Activated CD4-positive, alpha-beta memory T cell treated with anti-CD3 and anti-CD28 coated beads for 36 hours (primary cell): ENCODE measurements at regions not wholly inside any gene's neighbourhood (a gene's known extent, or its start where the extent isn't known, plus 50 kb on each side); places are given as distances from the start of the nearest gene placed in this dataset.
"Not testable (repeated sequence)": the region's sequence is repeated elsewhere in the genome, so short reads cannot be mapped to it uniquely, and the experiment has no call there.

ENCODE experiments used
- CTCF ChIA-PET: fragments of 350-600 bp; sonication (Branson Sonifier 250); formaldehyde crosslinking; loops from one replicate; lab custom pipeline; 2021; ENCODE audit warnings: antibody characterized with exemption, inconsistent platforms; lab: Charles Lee
- POLR2A ChIA-PET: fragments of 350-600 bp; sonication (Branson Sonifier 250); formaldehyde crosslinking; loops from one replicate; lab custom pipeline; 2021; ENCODE audit warnings: antibody characterized with exemption; lab: Charles Lee
- DNase-seq: peaks from one replicate; pipeline ENCODE4 v3.0.0-alpha.2; 2020
- H3K27ac Mint-ChIP-seq: one replicate; pipeline ENCODE4 v1.8.0; 2021; ENCODE audit warnings: mixed read lengths
- H3K27me3 Mint-ChIP-seq: one replicate; pipeline ENCODE4 v1.8.0; 2021; ENCODE audit warnings: mixed read lengths
- H3K36me3 Mint-ChIP-seq: one replicate; pipeline ENCODE4 v1.8.0; 2021; ENCODE audit warnings: mixed read lengths
- H3K4me1 Mint-ChIP-seq: one replicate; pipeline ENCODE4 v1.8.0; 2021; ENCODE audit warnings: low read depth, mixed read lengths
- H3K4me3 Mint-ChIP-seq: one replicate; pipeline ENCODE4 v1.8.0; 2021; ENCODE audit warnings: mild to moderate bottlenecking, mixed read lengths
- H3K9me3 Mint-ChIP-seq: one replicate; pipeline ENCODE4 v1.8.0; 2021; ENCODE audit warnings: mixed read lengths
- intact Hi-C: fragments of 100-400 bp; cut with micrococcal nuclease; formaldehyde crosslinking; loops from one replicate; pipeline ENCODE4 v1.15.1; 2023

DNA sequence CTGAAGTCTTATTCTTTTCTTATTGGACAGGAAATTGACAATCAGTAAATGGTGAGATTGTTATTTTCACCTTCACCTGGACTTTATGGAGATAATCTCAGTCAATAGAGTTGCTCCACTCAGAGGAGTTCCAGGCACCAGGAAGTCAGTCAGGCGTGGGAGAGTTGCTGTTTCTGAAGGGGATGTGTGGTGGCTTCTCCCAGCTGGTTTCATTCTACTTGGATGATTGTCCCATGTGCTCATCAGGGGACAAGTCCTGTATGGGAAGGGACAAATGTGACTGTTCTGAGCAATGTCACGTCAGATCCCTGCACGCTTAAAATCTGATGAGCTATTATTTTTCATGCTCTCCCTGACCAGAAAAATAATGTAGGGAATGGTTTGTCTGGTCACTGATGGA, 222.5 kb upstream of the PITRM1 start:
- H3K27ac Mint-ChIP-seq, result no peak overlapping the region
- no peak overlapping the region for H3K4me3 Mint-ChIP-seq
- intact Hi-C loops, result no loop called here
- H3K36me3 Mint-ChIP-seq, result no peaks in the 10 kb centered on the region
- no peak for DNase-seq
- peaks cover 6% of the 10 kb centered on the region for H3K27me3 Mint-ChIP-seq
- peaks cover 2% of the 10 kb centered on the region for H3K4me1 Mint-ChIP-seq
- H3K9me3 Mint-ChIP-seq, result peaks cover 5% of the 10 kb centered on the region
- ChIA-PET CTCF (no interaction called here), POLR2A (interaction anchor here (1.2 kb wide), 1 partner anchor 380 kb away, joined by 5 read pairs; no protein-coding TSS in a partner anchor)

DNA sequence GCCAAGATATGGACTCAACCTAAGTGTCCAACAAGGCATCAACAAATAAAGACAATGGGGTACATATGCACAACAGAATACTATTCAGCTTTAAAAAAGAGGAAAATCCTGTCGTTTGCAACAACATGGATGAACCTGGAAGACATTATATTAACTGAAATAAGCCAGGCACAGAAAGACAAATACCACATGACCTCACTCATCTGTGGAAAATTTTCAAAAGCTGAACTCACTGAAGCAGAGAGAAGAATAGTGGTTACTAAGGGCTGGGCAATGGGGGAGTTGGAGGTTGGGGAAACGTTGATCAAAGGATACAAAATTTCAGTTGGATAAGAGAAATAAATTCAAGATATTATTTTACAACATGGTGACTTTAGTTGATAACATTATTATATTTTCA, 221.4 kb upstream of the PITRM1 start:
- intact Hi-C loops, result no loop called here
- no peak overlapping the region for H3K4me3 Mint-ChIP-seq
- CTCF ChIA-PET, result no interaction called here
- POLR2A ChIA-PET, result interaction anchor here (1.2 kb wide), 1 partner anchor 381 kb away, joined by 5 read pairs; no protein-coding TSS in a partner anchor
- DNase-seq, result no peak
- peaks cover 2% of the 10 kb centered on the region for H3K4me1 Mint-ChIP-seq
- H3K27me3 Mint-ChIP-seq, result peaks cover 6% of the 10 kb centered on the region
- peaks cover 5% of the 10 kb centered on the region for H3K9me3 Mint-ChIP-seq
- no peaks in the 10 kb centered on the region for H3K36me3 Mint-ChIP-seq
- no peak overlapping the region for H3K27ac Mint-ChIP-seq

DNA sequence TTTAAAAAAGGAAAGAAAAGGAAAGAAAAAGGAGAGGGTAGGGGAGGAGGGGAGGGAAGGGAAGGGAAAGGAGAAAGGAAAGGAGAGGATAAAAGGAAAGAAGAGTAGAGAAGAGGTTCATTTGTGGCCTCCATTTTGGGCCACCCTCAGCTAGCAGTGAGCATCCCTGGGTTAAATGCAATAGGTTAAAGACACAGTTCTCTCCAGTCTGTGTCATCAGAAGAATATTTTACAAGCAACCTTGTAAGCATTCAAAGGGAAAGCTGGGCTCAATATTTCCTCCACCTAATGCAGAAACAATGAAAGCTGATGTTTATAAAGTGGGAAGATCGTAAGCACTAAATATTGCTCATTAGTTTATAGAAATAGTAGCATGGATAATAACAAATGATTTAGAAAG, 219.1 kb upstream of the PITRM1 start:
- POLR2A ChIA-PET, result no interaction called here
- no peak for DNase-seq
- intact Hi-C loops, result no loop called here
- Mint-ChIP-seq H3K4me1 (no peaks in the 10 kb centered on the region), H3K4me3 (no peak overlapping the region), H3K9me3 (peaks cover 5% of the 10 kb centered on the region), H3K36me3 (no peaks in the 10 kb centered on the region), H3K27me3 (peaks cover 1% of the 10 kb centered on the region), H3K27ac (no peak overlapping the region)
- CTCF ChIA-PET, result no interaction called here

- peaks cover 10% of the 10 kb centered on the region for H3K9me3 Mint-ChIP-seq
- H3K27ac Mint-ChIP-seq, result no peak overlapping the region
- DNase-seq, result no peak
- intact Hi-C loops, result no loop called here
- H3K27me3 Mint-ChIP-seq, result peaks cover 1% of the 10 kb centered on the region
- POLR2A ChIA-PET, result interaction anchor here (0.6 kb wide), 1 partner anchor 973 kb away, joined by 3 read pairs; no protein-coding TSS in a partner anchor
- peaks cover 3% of the 10 kb centered on the region for H3K36me3 Mint-ChIP-seq
- H3K4me1 Mint-ChIP-seq, result no peaks in the 10 kb centered on the region
- CTCF ChIA-PET, result no interaction called here
- H3K4me3 Mint-ChIP-seq, result no peak overlapping the region
Measured at GRCh38 chr10:3389130-3389529, 216.5 kb upstream of the PITRM1 start.

GRCh38 chr10:3385487-3385886, 212.9 kb upstream of the PITRM1 start:
- no peak for DNase-seq
- Mint-ChIP-seq H3K4me3 (no peak overlapping the region), H3K27me3 (peaks cover 1% of the 10 kb centered on the region), H3K27ac (no peak overlapping the region), H3K9me3 (peaks cover 10% of the 10 kb centered on the region), H3K36me3 (peaks cover 3% of the 10 kb centered on the region), H3K4me1 (no peaks in the 10 kb centered on the region)
- intact Hi-C loops, result no loop called here
- ChIA-PET POLR2A (no interaction called here), CTCF (no interaction called here)

DNA sequence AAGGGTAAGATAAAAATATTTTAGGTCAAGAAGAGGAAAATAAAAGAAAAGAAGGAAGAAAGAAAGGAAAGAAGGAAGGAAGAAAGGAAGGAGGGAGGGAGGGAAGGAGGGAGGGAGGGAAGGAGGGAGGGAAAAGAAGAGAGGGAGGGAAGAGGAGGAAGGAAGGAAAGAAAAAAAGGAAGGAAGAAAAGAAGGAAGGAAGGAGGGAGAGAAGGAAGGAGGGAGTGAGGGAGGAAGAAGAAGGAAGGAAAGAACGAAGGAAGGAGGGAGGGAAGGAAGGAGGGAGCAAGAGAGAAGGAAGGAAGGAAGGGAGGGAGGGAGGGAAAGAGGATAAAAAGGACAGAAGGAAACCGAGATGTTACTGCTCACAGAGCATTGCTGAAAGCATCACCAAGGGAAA, 209.5 kb upstream of the PITRM1 start:
- ChIA-PET CTCF (no interaction called here), POLR2A (no interaction called here)
- Mint-ChIP-seq H3K4me3 (no peak overlapping the region), H3K36me3 (peaks cover 3% of the 10 kb centered on the region), H3K9me3 (peaks cover 13% of the 10 kb centered on the region), H3K4me1 (no peaks in the 10 kb centered on the region), H3K27ac (no peak overlapping the region), H3K27me3 (no peaks in the 10 kb centered on the region)
- intact Hi-C loops, result no loop called here
- DNase-seq, result no peak

GRCh38 chr10:3380406-3381050, 207.9 kb upstream of the PITRM1 start:
- DNase-seq, result no peak
- H3K4me1 Mint-ChIP-seq, result no peaks in the 10 kb centered on the region
- no peaks in the 10 kb centered on the region for H3K27me3 Mint-ChIP-seq
- ChIA-PET POLR2A (no interaction called here), CTCF (no interaction called here)
- intact Hi-C loops, result no loop called here
- no peak overlapping the region for H3K27ac Mint-ChIP-seq
- H3K9me3 Mint-ChIP-seq, result peaks cover 11% of the 10 kb centered on the region
- H3K4me3 Mint-ChIP-seq, result no peak overlapping the region
- peaks cover 3% of the 10 kb centered on the region for H3K36me3 Mint-ChIP-seq

DNA sequence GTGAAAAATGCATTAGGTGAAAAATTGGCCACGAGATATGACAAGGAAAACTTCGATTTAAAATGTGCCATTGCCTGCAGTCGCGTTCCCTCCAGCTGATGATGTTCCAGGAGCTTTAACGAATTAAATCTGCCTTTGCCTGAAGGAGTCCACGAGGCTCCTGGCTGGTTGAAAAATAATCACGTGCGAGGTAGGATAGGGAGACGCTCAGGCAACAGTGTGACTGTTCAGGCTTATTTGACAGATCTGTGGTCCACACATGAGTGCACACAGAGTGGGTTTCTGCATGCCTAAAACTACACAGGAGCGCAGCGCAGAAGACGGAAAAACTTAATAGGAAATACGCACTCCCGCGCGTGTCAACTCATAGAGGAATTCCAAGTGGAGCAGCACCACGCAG, 204.0 kb upstream of the PITRM1 start:
- ChIA-PET CTCF (no interaction called here), POLR2A (no interaction called here)
- Mint-ChIP-seq H3K9me3 (peaks cover 3% of the 10 kb centered on the region), H3K36me3 (no peaks in the 10 kb centered on the region), H3K4me3 (no peak overlapping the region), H3K27me3 (no peaks in the 10 kb centered on the region), H3K4me1 (no peaks in the 10 kb centered on the region), H3K27ac (no peak overlapping the region)
- DNase-seq, result no peak
- intact Hi-C loops, result no loop called here

DNA sequence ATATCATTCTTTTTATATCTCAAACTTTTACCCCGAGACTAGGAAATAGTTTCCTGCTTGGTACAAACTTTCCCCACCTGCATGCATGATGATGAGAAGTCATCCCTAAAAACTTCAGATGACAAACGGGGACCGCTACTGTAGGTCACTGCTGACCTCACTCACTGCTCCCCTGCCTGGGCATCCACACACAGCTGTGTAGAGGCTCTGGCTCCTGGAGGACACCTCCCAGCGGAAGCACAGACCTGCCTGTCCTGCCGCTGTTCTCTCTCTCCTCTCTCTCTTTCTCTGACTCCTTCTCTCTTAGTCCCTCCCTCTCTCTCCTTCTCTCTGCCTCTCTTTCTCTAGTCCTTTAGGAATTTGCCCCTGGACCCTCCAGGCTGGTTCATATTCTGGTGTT, 202.9 kb upstream of the PITRM1 start:
- peaks cover 3% of the 10 kb centered on the region for H3K9me3 Mint-ChIP-seq
- no peaks in the 10 kb centered on the region for H3K27me3 Mint-ChIP-seq
- POLR2A ChIA-PET, result no interaction called here
- CTCF ChIA-PET, result no interaction called here
- H3K27ac Mint-ChIP-seq, result no peak overlapping the region
- no peak overlapping the region for H3K4me3 Mint-ChIP-seq
- no peaks in the 10 kb centered on the region for H3K4me1 Mint-ChIP-seq
- intact Hi-C loops, result no loop called here
- no peaks in the 10 kb centered on the region for H3K36me3 Mint-ChIP-seq
- DNase-seq, result no peak

- H3K36me3 Mint-ChIP-seq, result no peaks in the 10 kb centered on the region
- CTCF ChIA-PET, result no interaction called here
Measured at GRCh38 chr10:3374914-3375313, 202.3 kb upstream of the PITRM1 start.

DNA sequence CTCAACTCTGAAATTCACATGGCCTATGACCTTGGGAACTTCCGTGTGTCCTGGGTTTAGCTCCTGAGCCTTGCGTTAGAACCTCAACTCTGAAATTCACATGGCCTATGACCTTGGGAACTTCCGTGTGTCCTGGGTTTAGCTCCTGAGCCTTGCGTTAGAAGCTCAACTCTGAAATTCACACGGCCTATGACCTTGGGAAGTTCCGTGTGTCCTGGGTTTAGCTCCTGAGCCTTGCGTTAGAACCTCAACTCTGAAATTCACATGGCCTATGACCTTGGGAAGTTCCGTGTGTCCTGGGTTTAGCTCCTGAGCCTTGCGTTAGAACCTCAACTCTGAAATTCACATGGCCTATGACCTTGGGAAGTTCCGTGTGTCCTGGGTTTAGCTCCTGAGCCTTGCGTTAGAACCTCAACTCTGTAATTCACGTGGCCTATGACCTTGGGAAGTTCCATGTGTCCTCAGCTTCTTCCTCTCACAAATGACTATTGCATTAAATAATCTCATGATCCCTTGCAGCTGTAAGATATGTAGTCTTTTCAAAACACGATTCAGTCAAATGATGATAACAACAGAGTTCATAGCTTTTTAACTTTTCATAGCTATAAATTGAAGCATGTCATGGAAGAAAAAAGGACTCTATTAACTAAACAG, 200.9 kb upstream of the PITRM1 start:
- POLR2A ChIA-PET, H3K27me3 Mint-ChIP-seq, H3K4me3 Mint-ChIP-seq, CTCF ChIA-PET, H3K27ac Mint-ChIP-seq, H3K9me3 Mint-ChIP-seq, H3K36me3 Mint-ChIP-seq, intact Hi-C loops, H3K4me1 Mint-ChIP-seq, DNase-seq: not testable (repeated sequence)

More at GRCh38 chr10:3374914-3375313, 202.3 kb upstream of the PITRM1 start:
- POLR2A ChIA-PET, result no interaction called here
- Mint-ChIP-seq H3K27me3 (no peaks in the 10 kb centered on the region), H3K4me3 (no peak overlapping the region), H3K27ac (no peak overlapping the region), H3K9me3 (peaks cover 3% of the 10 kb centered on the region), H3K4me1 (no peaks in the 10 kb centered on the region)
- DNase-seq, result no peak
- intact Hi-C loops, result no loop called here

DNA sequence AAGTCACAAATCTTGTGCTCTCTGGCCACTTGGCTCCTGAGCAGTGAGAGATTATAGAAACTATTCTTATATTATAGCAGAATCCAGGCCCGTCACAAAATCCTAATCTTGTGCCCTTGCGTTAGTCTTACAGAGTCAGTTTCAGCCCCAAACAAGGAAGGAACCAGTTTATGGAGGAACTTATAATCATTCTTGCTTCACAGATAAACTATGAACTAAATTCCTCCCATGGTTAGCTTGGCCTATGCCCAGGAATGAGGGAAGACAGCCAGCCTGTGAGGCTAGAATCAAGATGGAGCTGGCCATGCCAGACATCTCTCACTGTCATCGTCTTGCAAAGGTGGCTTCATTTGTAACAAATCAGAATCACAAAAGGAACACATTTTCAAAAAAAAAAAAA, 199.7 kb upstream of the PITRM1 start:
- H3K4me3 Mint-ChIP-seq, result no peak overlapping the region
- H3K9me3 Mint-ChIP-seq, result no peaks in the 10 kb centered on the region
- intact Hi-C loops, result no loop called here
- H3K27me3 Mint-ChIP-seq, result no peaks in the 10 kb centered on the region
- H3K27ac Mint-ChIP-seq, result no peak overlapping the region
- ChIA-PET CTCF (no interaction called here), POLR2A (no interaction called here)
- no peaks in the 10 kb centered on the region for H3K4me1 Mint-ChIP-seq
- DNase-seq, result no peak
- no peaks in the 10 kb centered on the region for H3K36me3 Mint-ChIP-seq

DNA sequence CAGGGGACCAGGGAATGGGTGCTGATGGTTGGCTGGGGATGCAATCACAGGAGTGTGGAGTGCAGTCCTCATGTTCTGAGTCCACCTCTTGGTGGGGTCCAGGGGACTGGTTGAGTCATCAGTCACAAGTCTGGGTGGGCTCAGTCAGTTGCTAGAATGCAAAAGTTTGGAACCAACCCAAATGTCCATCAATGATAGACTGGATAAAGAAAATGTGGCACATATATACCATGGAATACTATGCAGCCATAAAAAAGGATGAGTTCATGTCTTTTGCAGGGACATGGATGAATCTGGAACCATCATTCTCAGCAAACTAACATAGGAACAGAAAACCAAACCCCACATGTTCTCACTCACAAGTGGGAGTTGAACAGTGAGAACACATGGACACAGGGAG, 199.0 kb upstream of the PITRM1 start:
- CTCF ChIA-PET, POLR2A ChIA-PET, H3K9me3 Mint-ChIP-seq, H3K4me1 Mint-ChIP-seq, H3K4me3 Mint-ChIP-seq, H3K27me3 Mint-ChIP-seq, H3K36me3 Mint-ChIP-seq, intact Hi-C loops, H3K27ac Mint-ChIP-seq, DNase-seq: not testable (repeated sequence)
